B cell (primary cell): ENCODE measurements at regions not wholly inside any gene's neighbourhood (a gene's known extent, or its start where the extent isn't known, plus 50 kb on each side); places are given as distances from the start of the nearest gene placed in this dataset.

Source experiments
- ATAC-seq: fragments of 200-7000 bp; cut with Tn5 transposase; one replicate; pipeline ENCODE4 v1.10.0; 2021; ENCODE audit warnings: low read depth, mild to moderate bottlenecking, moderate number of reproducible peaks, moderate library complexity
- CTCF ChIA-PET: fragments of 350-600 bp; sonication (Branson Sonifier 250); formaldehyde crosslinking; loops from one replicate; lab custom pipeline; 2021; ENCODE audit warnings: antibody characterized with exemption, inconsistent platforms; lab: Charles Lee
- POLR2A ChIA-PET: fragments of 350-600 bp; sonication (Branson Sonifier 250); formaldehyde crosslinking; loops from one replicate; lab custom pipeline; 2021; ENCODE audit warnings: antibody characterized with exemption; lab: Charles Lee
- DNase-seq: peaks from one replicate; pipeline ENCODE4 v3.0.0; 2013
- H2AFZ ChIP-seq: 2 replicates; pipeline ENCODE4 v1.6.1; 2012; ENCODE audit warnings: mild to moderate bottlenecking, low read depth, low read length; ENCODE audit not compliant: insufficient read depth, poor library complexity, severe bottlenecking
- H3K27ac ChIP-seq, 2 donors: 1 replicate in 1 of 2; 2 replicates in 1 of 2; pipeline ENCODE4 v1.5.1; 2012 to 2013; ENCODE audit warnings: low read length in 2 of 2, mild to moderate bottlenecking in 2 of 2, moderate library complexity in 1 of 2
- H3K27me3 ChIP-seq, 4 experiments: fragments of 200-600 bp in 1 of 4; sonication (generic) in 1 of 4; replicated peaks in 1 of 4; 1 replicate in 2 of 4; 2 replicates in 2 of 4; pipeline versions ENCODE4 v1.6.1 to v1.7.0; 2013 to 2016; ENCODE audit warnings: low read length in 3 of 4, mild to moderate bottlenecking in 2 of 4, mixed read lengths in 1 of 4, moderate library complexity in 1 of 4; ENCODE audit not compliant: insufficient read depth in 4 of 4, control insufficient read depth in 3 of 4; ENCODE audit errors: control extremely low read depth in 1 of 4
- H3K36me3 ChIP-seq, 2 experiments: replicated peaks in 1 of 2; 1 replicate in 1 of 2; 2 replicates in 1 of 2; pipeline versions ENCODE4 v1.6.1 to v1.7.1; 2013; ENCODE audit warnings: low read length in 1 of 2; ENCODE audit not compliant: insufficient read depth in 2 of 2, control insufficient read depth in 1 of 2; ENCODE audit errors: control extremely low read depth in 1 of 2, extremely low read depth in 1 of 2
- H3K4me1 ChIP-seq, 2 donors: fragments of 200-600 bp in 1 of 2; sonication (generic) in 1 of 2; 1 replicate in 1 of 2; 2 replicates in 1 of 2; pipeline versions ENCODE4 v1.5.1 to v1.6.1; 2013 to 2017; ENCODE audit warnings: low read length in 2 of 2; ENCODE audit not compliant: control insufficient read depth in 2 of 2, insufficient read depth in 2 of 2
- H3K4me2 ChIP-seq: replicated peaks from 2 replicates; pipeline ENCODE3; 2012; ENCODE audit warnings: mild to moderate bottlenecking, low read depth, low read length; ENCODE audit not compliant: poor library complexity, severe bottlenecking
- H3K4me3 ChIP-seq, 5 experiments: fragments of 200-600 bp in 1 of 5; sonication (generic) in 1 of 5; 1 replicate in 3 of 5; 2 replicates in 2 of 5; pipeline versions ENCODE4 v1.5.1 to v1.7.0; 2011 to 2016; ENCODE audit warnings: low read length in 4 of 5, mild to moderate bottlenecking in 4 of 5, low read depth in 2 of 5, control low read depth in 1 of 5, moderate library complexity in 1 of 5; ENCODE audit not compliant: insufficient read depth in 1 of 5; ENCODE audit errors: control extremely low read depth in 1 of 5, extremely low read depth in 1 of 5
- H3K79me2 ChIP-seq: fragments of 200-600 bp; sonication (generic); one replicate; pipeline ENCODE4 v1.6.0; 2016; ENCODE audit warnings: low read length; ENCODE audit not compliant: control insufficient read depth, insufficient read depth
- H3K9ac ChIP-seq: fragments of 200-600 bp; sonication (generic); 2 replicates; pipeline ENCODE4 v1.6.1; 2017; ENCODE audit warnings: mild to moderate bottlenecking, low read length, moderate library complexity
- H3K9me3 ChIP-seq, 3 donors: one replicate each; pipeline versions ENCODE4 v1.6.1 to v1.7.1; 2013; ENCODE audit warnings: low read length in 2 of 3; ENCODE audit not compliant: control insufficient read depth in 2 of 3, insufficient read depth in 1 of 3; ENCODE audit errors: control extremely low read depth in 1 of 3
- H4K20me1 ChIP-seq: 2 replicates; pipeline ENCODE4 v1.6.0; 2012; ENCODE audit warnings: mild to moderate bottlenecking, low read length; ENCODE audit not compliant: insufficient read depth, control insufficient read depth, poor library complexity, severe bottlenecking
- H3K27ac Mint-ChIP-seq: one replicate; pipeline ENCODE4 v1.8.0; 2021; ENCODE audit warnings: mixed read lengths
- H3K27me3 Mint-ChIP-seq: one replicate; pipeline ENCODE4 v1.8.0; 2021; ENCODE audit warnings: mixed read lengths
- H3K4me1 Mint-ChIP-seq: one replicate; pipeline ENCODE4 v1.8.0; 2021; ENCODE audit warnings: mixed read lengths
- H3K4me3 Mint-ChIP-seq: one replicate; pipeline ENCODE4 v1.8.0; 2021; ENCODE audit warnings: mixed read lengths
- H3K9me3 Mint-ChIP-seq: one replicate; pipeline ENCODE4 v1.8.0; 2022; ENCODE audit warnings: mixed read lengths; ENCODE audit not compliant: insufficient read depth
- CTCF ChIP-seq: fragments of 200-600 bp; IDR thresholded peaks from one replicate; pipeline ENCODE4 v1.8.0; 2022; ENCODE audit warnings: antibody characterized with exemption, mild to moderate bottlenecking
- EZH2 ChIP-seq: IDR thresholded peaks from 2 replicates; pipeline ENCODE4 v1.6.1; 2012; ENCODE audit warnings: borderline replicate concordance, low read depth, mild to moderate bottlenecking, moderate library complexity, low read length; ENCODE audit not compliant: insufficient read depth, poor library complexity, severe bottlenecking
- WGBS: methylation state at CpG from one replicate; pipeline ENCODE4 v1.1.5; 2013; ENCODE audit warnings: missing lambda C conversion rate; ENCODE audit not compliant: insufficient coverage; 5-methylcytosine and 5-hydroxymethylcytosine counted together
- intact Hi-C: fragments of 100-400 bp; cut with micrococcal nuclease; formaldehyde crosslinking; loops from one replicate; pipeline ENCODE4 v1.10.0; 2022

DNA sequence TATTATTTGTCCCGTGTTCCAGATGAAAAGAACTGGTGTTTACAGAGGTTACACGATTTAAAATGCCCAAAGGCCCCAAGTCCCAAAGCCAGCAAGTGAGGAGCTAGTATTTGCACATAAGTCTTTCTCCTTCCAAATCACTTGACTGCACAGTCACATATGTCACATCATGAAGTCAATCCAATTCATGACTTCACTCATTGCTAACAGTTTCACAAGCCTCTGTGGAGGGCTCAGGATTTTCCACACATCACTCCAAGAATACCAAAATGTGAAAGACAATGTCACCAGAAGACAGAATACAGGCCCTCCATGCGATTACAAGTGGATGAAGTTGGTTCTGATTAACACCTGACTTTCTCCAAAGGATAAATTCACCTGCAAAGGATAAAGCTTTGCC, 283.1 kb upstream of the UBE2E2 start:
- 71% methylated on average over 1 of the region's 3 CpGs for WGBS

GRCh38 chr3:22922317-22922716, 280.8 kb upstream of the UBE2E2 start:
- Histone ChIP-seq H3K4me3 (no peak overlapping the region), H3K36me3 (no peaks in the 10 kb centered on the region), H3K79me2 (no peaks in the 10 kb centered on the region), H3K27ac (no peak overlapping the region), H3K4me1 (no peaks in the 10 kb centered on the region), H3K9me3 (no peaks in the 10 kb centered on the region), H3K27me3 (no peaks in the 10 kb centered on the region), H3K4me2 (no peak overlapping the region), H4K20me1 (no peaks in the 10 kb centered on the region), H3K9ac (no peak overlapping the region), H2AFZ (no peak overlapping the region)
- Mint-ChIP-seq H3K27me3 (peaks cover 17% of the 10 kb centered on the region), H3K4me1 (no peaks in the 10 kb centered on the region), H3K4me3 (no peak overlapping the region), H3K27ac (no peak overlapping the region), H3K9me3 (no peaks in the 10 kb centered on the region)
- peak; percentile 30 for DNase-seq
- no CpG with 5 or more reads among the region's 3 CpGs for WGBS
- intact Hi-C loops, result no loop called here
- no peak for ATAC-seq
- ChIA-PET CTCF (interaction anchor here (0.9 to 1.5 kb wide), 2 partner anchors 10 to 12 kb away, joined by 3 to 5 read pairs; no protein-coding TSS in a partner anchor), POLR2A (no interaction called here)
- TF ChIP-seq CTCF (peak; percentile 52), EZH2 (no peak)

More for the DNA sequence above, 283.1 kb upstream of the UBE2E2 start:
- H3K27ac Mint-ChIP-seq, result no peak overlapping the region
- TF ChIP-seq CTCF (no peak), EZH2 (no peak)
- H3K4me1 Mint-ChIP-seq, result no peaks in the 10 kb centered on the region
- H3K27me3 ChIP-seq, result no peaks in the 10 kb centered on the region
- no peak overlapping the region for H3K9ac ChIP-seq
- intact Hi-C loops, result no loop called here
- H3K4me3 ChIP-seq, result no peak overlapping the region
- DNase-seq (no peak), ATAC-seq (no peak)
- H3K27ac ChIP-seq, result no peak overlapping the region
- no peaks in the 10 kb centered on the region for H4K20me1 ChIP-seq
- ChIA-PET POLR2A (no interaction called here), CTCF (no interaction called here)
- no peaks in the 10 kb centered on the region for H3K9me3 Mint-ChIP-seq
- no peak overlapping the region for H3K4me3 Mint-ChIP-seq
- H3K79me2 ChIP-seq, result no peaks in the 10 kb centered on the region
- peaks cover 23% of the 10 kb centered on the region for H3K27me3 Mint-ChIP-seq
- no peak overlapping the region for H2AFZ ChIP-seq
- H3K9me3 ChIP-seq, result no peaks in the 10 kb centered on the region
- H3K4me2 ChIP-seq, result no peak overlapping the region
- no peaks in the 10 kb centered on the region for H3K4me1 ChIP-seq
- H3K36me3 ChIP-seq, result no peaks in the 10 kb centered on the region
